GM18907 (cell line): ENCODE measurements at regions not wholly inside any gene's neighbourhood (a gene's known extent, or its start where the extent isn't known, plus 50 kb on each side); places are given as distances from the start of the nearest gene placed in this dataset.
"Not testable (repeated sequence)": the region's sequence is repeated elsewhere in the genome, so short reads cannot be mapped to it uniquely, and the experiment has no call there.

Experiments
- ATAC-seq: cut with Tn5 transposase; IDR thresholded peaks from one replicate; pipeline ENCODE4 v1.9.1; 2021; ENCODE audit warnings: mild to moderate bottlenecking, moderate library complexity; ENCODE audit not compliant: unreplicated experiment

DNA sequence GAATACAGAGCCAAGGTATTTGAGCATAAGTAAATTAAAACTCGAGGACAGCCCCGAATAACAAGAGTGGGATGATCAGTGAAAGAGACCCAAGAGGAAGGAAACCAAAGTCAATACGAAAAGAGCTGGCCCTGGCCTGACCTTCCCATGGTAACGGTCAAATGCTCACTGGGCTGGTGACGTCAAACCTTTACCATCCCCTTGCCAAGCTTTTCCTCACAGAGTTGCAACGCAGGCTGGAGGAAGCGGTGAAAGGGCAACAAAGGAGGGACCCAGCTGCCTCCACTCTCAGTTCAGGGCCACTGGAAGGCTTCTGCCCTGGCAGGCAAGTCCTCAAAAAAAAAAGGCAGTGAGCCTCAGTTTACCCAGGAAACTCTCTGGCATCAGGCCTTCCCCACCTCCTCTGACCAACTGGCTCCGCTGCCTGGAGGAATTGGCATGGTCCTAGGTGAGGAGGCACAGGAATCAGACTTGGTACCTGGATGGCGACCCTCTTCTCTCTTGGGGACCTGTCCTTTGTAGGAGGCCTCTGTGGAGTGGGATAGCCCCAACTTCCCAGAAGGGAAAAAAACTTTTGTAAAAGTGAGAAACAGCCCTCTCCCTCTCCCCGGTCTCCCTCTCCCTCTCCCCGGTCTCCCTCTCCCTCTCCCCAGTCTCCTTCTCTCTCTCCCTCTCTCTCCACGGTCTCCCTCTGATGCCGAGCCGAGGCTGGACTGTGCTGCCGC, 212.4 kb downstream of the ANAPC1 start:
- no peak for ATAC-seq

DNA sequence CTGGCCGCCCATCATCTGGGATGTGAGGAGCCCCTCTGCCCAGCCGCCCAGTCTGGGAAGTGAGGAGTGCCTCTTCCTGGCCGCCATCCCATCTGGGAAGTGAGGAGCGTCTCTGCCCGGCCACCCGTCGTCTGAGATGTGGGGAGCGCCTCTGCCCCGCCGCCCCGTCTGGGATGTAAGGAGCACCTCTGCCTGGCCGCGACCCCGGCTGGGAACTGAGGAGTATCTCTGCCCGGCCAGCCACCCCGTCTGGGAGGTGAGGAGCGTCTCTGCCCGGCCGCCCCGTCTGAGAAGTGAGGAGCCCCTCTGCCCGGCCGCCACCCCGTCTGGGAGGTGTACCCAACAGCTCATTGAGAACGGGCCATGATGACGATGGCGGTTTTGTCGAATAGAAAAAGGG, 211.4 kb downstream of the ANAPC1 start:
- ATAC-seq = not testable (repeated sequence)

DNA sequence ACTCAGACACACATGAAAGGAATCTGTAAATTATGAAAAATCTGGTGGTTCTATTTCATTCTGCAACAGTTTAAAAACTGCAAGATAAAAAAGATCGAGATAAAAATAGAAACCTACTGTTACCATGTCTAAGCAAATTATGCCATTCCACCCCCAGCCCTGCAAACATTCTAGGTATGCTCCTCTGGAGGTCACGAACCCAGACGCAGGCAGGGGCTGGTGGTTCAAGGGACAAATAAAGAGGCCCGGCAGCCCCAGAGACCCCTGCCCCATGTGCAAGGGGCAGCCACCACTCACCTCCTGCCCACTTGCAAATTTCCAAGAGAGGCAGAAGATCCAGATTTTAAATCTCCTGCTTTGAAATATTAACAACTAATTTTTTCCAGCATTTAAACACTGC, 210.5 kb downstream of the ANAPC1 start:
- ATAC-seq = no peak

DNA sequence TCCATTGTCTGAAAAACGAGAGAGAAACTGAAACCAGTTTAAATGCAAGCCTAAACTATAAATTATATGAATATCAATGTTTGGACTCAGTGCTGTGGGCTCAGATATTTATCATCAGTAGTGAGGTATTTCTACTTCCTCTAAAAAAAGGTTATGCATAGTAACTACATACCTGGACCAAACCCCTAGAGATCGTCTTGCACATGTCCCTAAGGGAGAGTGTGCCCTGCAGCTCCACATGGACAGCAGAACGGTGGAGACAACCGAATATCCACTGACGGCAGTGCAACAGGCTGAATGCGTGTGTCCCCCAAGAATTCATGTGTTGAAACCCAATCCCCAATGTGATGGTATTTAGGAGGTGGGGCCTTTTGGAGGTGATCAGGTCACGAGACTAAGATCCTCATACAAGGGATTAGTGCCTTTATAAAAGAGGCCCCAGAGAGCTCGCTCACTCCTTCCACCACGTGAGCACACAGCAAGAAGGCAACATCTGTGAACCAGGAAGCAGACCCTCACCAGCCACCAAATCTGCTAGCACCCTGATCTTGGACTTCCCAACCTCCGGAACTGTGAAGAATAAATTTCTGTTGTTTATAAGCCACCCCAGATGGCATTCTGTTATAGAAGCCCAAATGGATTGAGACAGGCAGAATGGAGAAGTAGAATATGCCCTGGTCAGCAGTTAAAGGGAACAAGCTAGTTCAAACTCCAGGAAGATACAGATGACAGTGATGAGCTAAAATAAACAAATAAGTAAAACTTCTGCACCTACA, 208.4 kb downstream of the ANAPC1 start:
- no peak for ATAC-seq

GRCh38 chr2:111676291-111676822, 207.6 kb downstream of the ANAPC1 start:
- no peak for ATAC-seq

- ATAC-seq = no peak
These were observed 205.8 kb downstream of the ANAPC1 start for GRCh38 chr2:111678161-111678560.

- ATAC-seq = no peak
These were observed 205.3 kb downstream of the ANAPC1 start for GRCh38 chr2:111678651-111679050.

- no peak for ATAC-seq
These were observed 204.8 kb downstream of the ANAPC1 start for GRCh38 chr2:111679202-111679601.

DNA sequence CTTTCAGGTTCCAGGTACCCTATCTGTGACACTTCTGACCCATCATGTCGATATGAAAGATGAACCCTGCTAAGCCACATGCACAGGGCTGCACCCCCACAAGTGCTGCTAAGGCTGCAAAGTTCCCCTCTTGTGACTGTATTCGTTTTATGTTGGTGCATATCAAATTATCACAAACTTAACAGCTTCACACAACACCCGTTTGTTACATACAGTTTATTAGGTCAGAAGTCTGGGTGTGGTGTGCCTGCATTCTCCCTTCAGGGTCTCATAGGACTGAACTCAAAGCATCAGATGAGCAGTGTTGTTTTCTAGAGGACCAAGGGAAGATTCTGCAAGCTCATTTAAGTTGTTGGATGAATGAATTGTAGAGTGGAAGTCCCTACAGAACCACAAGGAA, 199.4 kb downstream of the ANAPC1 start:
- ATAC-seq = no peak

- no peak for ATAC-seq
These were observed 198.7 kb downstream of the ANAPC1 start for GRCh38 chr2:111685342-111685741.

GRCh38 chr2:111686994-111687393, 197.0 kb downstream of the ANAPC1 start:
- no peak for ATAC-seq

DNA sequence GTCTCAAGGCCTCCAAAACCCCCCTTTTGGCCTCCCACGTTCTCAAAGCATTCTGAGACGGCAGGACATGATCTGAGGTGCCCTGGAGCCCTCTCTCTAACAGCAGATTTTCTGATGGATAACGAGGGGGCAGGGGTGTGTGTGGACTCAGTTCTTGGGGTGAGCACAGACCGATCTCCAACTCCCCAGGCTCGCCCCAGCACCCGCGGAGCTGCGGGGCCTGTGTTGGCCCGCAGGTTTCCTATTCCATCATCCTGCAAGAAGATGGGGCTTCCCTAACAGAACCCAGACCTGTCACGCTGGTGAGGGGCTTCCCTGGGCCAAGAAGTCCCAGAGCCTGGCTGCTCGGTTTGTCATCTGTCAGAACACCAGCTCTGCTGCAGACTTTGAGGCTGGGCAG, 196.1 kb downstream of the ANAPC1 start:
- ATAC-seq = no peak

GRCh38 chr2:111688482-111688881, 195.5 kb downstream of the ANAPC1 start:
- ATAC-seq = no peak

- no peak for ATAC-seq
These were observed 194.8 kb downstream of the ANAPC1 start for GRCh38 chr2:111689174-111689573.

DNA sequence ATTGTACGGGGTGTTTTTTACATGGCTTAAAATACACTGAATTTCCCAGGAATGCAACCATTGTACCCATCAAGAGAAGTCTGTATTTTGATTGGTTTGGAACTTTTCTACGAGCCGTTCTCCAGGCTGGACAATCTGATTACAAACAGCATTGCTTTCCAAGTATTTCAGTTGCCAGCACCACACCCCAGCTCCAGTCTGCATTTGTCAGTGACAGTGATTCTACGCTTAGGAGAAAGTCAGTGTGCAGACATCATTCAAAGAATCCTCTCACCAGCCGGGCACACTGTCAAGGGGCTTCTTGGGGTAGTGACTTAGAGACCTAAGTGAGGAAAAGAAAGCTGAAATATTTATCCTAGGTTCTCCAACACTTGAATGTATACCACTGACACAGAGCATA, 194.1 kb downstream of the ANAPC1 start:
- ATAC-seq = no peak

DNA sequence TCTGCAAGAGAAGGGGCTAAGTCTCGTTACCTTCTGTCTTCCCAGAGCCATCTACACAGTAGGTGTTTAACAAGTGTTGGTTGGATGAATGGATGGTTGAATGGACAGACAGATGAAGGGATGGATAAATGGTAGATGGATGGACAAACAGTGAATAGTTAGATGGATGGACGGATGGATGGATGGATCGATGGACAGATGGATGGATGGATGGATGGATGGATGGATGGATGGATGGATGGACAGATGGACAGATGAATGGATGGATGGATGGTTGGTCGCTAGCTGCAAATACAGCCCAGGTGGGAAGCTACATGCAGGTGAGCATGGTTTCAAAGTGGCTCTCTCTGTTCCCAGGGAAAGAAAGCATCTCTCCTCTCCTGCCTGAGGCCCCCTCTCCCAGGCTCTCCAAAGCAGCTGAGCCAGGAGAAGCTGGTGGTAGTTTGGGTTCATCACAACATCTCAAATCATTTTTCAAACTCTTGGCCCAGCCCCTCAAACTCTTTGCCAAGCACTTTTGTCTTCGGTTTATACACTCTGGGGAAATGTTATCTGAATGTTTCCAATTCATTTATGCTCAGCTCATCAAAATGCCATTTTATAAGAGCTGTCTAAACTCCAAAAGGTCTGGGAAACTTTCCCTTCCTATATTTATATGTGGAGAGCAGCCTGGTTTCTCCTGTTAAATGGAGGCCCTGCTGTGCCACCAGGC, 192.7 kb downstream of the ANAPC1 start:
- ATAC-seq = no peak

DNA sequence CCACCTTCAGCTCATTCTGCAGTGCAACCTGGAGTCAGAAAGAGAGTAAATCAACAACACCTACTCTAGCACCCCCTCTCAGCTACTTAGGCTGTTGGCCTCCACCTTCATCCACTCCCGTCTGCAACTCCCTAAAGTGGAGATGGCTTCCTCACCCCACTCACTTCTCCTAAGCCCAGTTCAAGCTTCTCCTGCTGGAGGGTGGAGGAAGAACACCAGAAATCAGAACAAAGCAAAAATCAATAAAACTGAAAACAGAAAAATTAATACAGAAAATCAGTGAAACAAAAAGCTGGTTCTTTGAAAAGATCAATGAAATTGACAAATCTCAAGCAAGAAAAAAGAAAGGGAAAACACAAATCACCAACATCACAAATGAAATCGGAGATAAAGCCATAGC, 191.7 kb downstream of the ANAPC1 start:
- no peak for ATAC-seq

DNA sequence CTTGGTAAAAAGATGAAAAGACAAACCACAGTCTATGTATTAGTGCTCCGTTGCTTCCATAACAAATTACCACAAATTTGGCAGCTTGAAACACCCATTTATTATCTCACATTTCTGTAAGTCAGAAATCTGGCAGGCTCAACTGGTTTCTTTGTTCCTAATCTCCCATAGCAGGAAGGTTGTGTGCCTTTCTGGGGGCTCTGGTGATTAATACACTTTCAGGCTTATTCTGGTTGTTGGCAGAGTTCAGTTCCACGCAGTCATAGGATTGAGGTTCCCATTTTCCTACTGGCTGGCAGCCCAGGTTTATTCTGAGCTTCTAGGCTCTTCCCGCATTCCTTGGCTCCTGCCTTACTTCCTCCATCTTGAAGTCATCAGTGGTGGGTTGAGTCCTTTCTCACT, 189.3 kb downstream of the ANAPC1 start:
- ATAC-seq = no peak

- no peak for ATAC-seq
These were observed 188.5 kb downstream of the ANAPC1 start for GRCh38 chr2:111695441-111696007.

DNA sequence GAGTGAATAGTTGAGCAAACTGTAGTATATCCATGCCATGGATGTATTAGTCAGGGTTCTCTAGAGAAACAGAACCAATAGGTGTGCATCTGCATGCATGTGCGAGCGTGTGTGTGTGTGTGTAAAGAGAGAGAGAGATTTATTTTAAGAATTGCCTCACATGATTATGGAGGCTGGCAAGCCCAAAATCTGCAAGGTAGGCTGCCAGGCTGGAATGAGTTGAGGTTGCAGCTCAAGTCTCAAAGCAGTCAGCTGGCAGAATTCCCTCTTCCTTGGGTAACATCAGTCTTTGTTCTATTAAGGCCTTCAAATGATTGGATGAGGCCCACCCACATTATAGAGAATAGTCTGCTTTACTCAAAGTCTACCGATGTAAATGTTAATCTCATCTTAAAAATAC, 187.8 kb downstream of the ANAPC1 start:
- ATAC-seq = no peak

- ATAC-seq = no peak
These were observed 186.4 kb downstream of the ANAPC1 start for GRCh38 chr2:111697560-111697959.
